Upper lobe of right lung (tissue), 1 donor: ENCODE measurements at regions not wholly inside any gene's neighbourhood (a gene's known extent, or its start where the extent isn't known, plus 50 kb on each side); places are given as distances from the start of the nearest gene placed in this dataset.

ENCODE experiments used
- ATAC-seq: fragments of 200-7000 bp; cut with Tn5 transposase; one replicate; pipeline ENCODE4 v1.9.1; 2020; ENCODE audit warnings: mild to moderate bottlenecking, moderate library complexity
- DNase-seq: peaks from one replicate; pipeline ENCODE4 v3.0.0-alpha.2; 2020
- H3K27ac ChIP-seq: fragments of 200-600 bp; one replicate; pipeline ENCODE4 v1.8.0; 2022
- H3K27me3 ChIP-seq: fragments of 200-600 bp; one replicate; pipeline ENCODE4 v1.8.0; 2022; ENCODE audit warnings: mild to moderate bottlenecking
- H3K36me3 ChIP-seq: fragments of 200-600 bp; one replicate; pipeline ENCODE4 v1.8.0; 2022
- H3K4me1 ChIP-seq: fragments of 200-600 bp; one replicate; pipeline ENCODE4 v1.8.0; 2022
- H3K4me3 ChIP-seq: fragments of 200-600 bp; one replicate; pipeline ENCODE4 v1.8.0; 2022; ENCODE audit warnings: mild to moderate bottlenecking
- H3K9me3 ChIP-seq: fragments of 200-600 bp; one replicate; pipeline ENCODE4 v1.8.0; 2022
- CTCF ChIP-seq: fragments of 200-600 bp; IDR thresholded peaks from one replicate; pipeline ENCODE4 v1.8.0; 2022; ENCODE audit warnings: antibody characterized with exemption
- intact Hi-C: fragments of 100-400 bp; cut with DNase I; formaldehyde crosslinking; loops from one replicate; pipeline ENCODE4 v1.11.0; 2022
- donor health status: DM: no; HTN: yes; CAD: no; lungs with severe emphysema.

- Histone ChIP-seq H3K9me3 (no peaks in the 10 kb centered on the region), H3K4me1 (no peaks in the 10 kb centered on the region), H3K27me3 (peaks cover 12% of the 10 kb centered on the region), H3K27ac (no peak overlapping the region), H3K4me3 (no peak overlapping the region), H3K36me3 (no peaks in the 10 kb centered on the region)
- intact Hi-C loops = no loop called here
- no peak for TF ChIP-seq CTCF
- no peak for DNase-seq
- no peak for ATAC-seq
These were observed 136.6 kb downstream of the SPAG6 start for GRCh38 chr10:22481687-22482539.

- Histone ChIP-seq H3K4me3 (no peak overlapping the region), H3K36me3 (no peaks in the 10 kb centered on the region), H3K27ac (no peak overlapping the region), H3K27me3 (no peaks in the 10 kb centered on the region), H3K9me3 (no peaks in the 10 kb centered on the region), H3K4me1 (no peaks in the 10 kb centered on the region)
- TF ChIP-seq CTCF = no peak
- DNase-seq = no peak
- intact Hi-C loops = no loop called here
- no peak for ATAC-seq
These were observed 137.8 kb downstream of the SPAG6 start for GRCh38 chr10:22483132-22483531.
